ENCODE measurements at regions not wholly inside any gene's neighbourhood (a gene's known extent, or its start where the extent isn't known, plus 50 kb on each side); places are given as distances from the start of the nearest gene placed in this dataset.
"Not testable (repeated sequence)": the region's sequence is repeated elsewhere in the genome, so short reads cannot be mapped to it uniquely, and the experiment has no call there.

DNA sequence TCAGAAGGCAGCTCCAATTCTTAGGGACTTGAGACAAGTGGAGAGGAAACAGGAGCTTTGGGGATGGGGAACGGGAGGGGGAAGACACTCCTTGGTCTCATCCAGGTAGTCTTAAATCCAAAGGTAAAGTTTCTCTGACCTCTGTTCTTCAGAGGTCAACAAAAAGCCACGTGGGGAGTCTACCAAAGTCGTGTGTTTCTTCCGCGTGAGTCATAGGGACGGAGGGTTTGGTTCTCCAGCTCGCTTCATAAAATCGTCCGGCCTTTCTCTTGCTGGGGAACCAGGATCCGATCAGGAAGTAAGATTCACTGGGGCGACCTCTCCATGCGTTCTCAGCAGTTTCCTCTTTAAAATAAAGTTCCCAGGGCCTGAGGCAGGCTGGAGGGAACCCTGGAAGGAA is 275.7 kb downstream of the TCERG1L start:
- DNase-seq (ENCODE audit: extremely low read depth, insufficient read length), result no peak
- Histone ChIP-seq H3K4me3 (replicated peaks; ENCODE audit: low read depth, low read length) (no peak overlapping the region), H3K36me3 (ENCODE audit: control insufficient read depth, insufficient read depth, low read length) (no peaks in the 10 kb centered on the region), H3K27me3 (replicated peaks; ENCODE audit: control insufficient read depth, insufficient read depth, low read length) (no peaks in the 10 kb centered on the region)
- TF ChIP-seq CTCF (IDR thresholded peaks at IDR 0.05; ENCODE audit: insufficient read depth, low read length, poor library complexity, severe bottlenecking), result no peak

DNA sequence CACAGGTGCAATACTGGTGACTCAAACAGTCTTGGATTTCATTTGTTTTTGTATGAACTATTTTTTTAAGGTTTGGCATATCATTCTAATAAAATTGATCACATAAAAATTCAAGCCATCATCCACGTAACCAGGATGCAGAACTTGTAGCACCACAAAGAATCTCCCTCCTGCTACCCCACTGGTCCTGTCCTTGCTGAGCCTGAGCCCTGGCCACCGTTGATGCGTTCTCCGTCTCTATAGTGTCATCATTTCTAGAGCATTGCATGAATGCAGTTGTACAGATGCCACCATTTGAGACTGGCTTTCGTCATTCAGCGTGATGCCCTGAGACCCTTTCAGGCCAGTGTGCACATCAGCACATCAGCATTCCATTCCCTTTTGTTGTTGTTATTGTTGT is 273.5 kb downstream of the TCERG1L start:
- Histone ChIP-seq H3K36me3 (ENCODE audit: control insufficient read depth, insufficient read depth, low read length) (no peaks in the 10 kb centered on the region), H3K27me3 (replicated peaks; ENCODE audit: control insufficient read depth, insufficient read depth, low read length) (no peaks in the 10 kb centered on the region), H3K4me3 (replicated peaks; ENCODE audit: low read depth, low read length) (no peak overlapping the region)
- no peak for TF ChIP-seq CTCF (IDR thresholded peaks at IDR 0.05; ENCODE audit: insufficient read depth, low read length, poor library complexity, severe bottlenecking)
- no peak for DNase-seq (ENCODE audit: extremely low read depth, insufficient read length)

DNA sequence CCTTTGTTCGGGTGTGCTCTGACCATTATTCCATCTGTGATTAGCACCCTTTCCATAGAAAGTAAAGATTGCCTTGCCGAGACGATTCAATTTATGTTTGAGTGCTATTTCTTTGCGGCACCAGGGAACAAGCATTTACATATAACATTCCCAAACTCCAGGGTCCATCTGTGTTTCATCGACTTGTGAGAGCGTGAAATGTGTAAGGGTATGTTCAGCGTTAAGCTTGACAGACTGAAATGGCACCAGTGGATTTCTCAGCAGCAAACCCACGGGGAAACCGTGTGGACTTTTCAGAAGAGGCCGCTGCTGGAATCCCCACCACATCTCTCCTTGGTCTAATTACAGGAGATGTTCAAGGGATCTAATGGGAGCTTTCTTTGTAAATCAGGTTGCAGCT is 270.5 kb downstream of the TCERG1L start:
- no peak for DNase-seq (ENCODE audit: extremely low read depth, insufficient read length)
- no peaks in the 10 kb centered on the region for H3K27me3 ChIP-seq (replicated peaks; ENCODE audit: control insufficient read depth, insufficient read depth, low read length)
- no peak overlapping the region for H3K4me3 ChIP-seq (replicated peaks; ENCODE audit: low read depth, low read length)
- no peaks in the 10 kb centered on the region for H3K36me3 ChIP-seq (ENCODE audit: control insufficient read depth, insufficient read depth, low read length)
- no peak for TF ChIP-seq CTCF (IDR thresholded peaks at IDR 0.05; ENCODE audit: insufficient read depth, low read length, poor library complexity, severe bottlenecking)

- DNase-seq (ENCODE audit: extremely low read depth, insufficient read length), result no peak
- Histone ChIP-seq H3K27me3 (replicated peaks; ENCODE audit: control insufficient read depth, insufficient read depth, low read length) (no peaks in the 10 kb centered on the region), H3K36me3 (ENCODE audit: control insufficient read depth, insufficient read depth, low read length) (no peaks in the 10 kb centered on the region), H3K4me3 (replicated peaks; ENCODE audit: low read depth, low read length) (no peak overlapping the region)
- no peak for TF ChIP-seq CTCF (IDR thresholded peaks at IDR 0.05; ENCODE audit: insufficient read depth, low read length, poor library complexity, severe bottlenecking)
Measured at GRCh38 chr10:131041441-131041840, 270.1 kb downstream of the TCERG1L start.

DNA sequence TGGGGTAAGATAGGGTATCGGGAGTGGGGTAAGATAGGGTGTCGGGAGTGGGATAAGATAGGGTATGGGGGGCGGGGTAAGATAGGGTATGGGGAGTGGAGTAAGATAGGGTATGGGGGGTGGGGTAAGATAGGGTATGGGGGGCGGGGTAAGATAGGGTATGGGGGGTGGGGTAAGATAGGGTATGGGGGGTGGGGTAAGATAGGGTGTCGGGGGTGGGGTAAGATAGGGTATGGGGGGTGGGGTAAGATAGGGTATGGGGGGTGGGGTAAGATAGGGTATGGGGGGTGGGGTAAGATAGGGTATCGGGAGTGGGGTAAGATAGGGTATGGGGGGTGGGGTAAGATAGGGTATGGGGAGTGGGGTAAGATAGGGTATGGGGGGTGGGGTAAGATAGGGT is 269.5 kb downstream of the TCERG1L start:
- H3K4me3 ChIP-seq (replicated peaks; ENCODE audit: low read depth, low read length); DNase-seq (ENCODE audit: extremely low read depth, insufficient read length); H3K36me3 ChIP-seq (ENCODE audit: control insufficient read depth, insufficient read depth, low read length); H3K27me3 ChIP-seq (replicated peaks; ENCODE audit: control insufficient read depth, insufficient read depth, low read length): not testable (repeated sequence)
